ENCODE measurements at regions not wholly inside any gene's neighbourhood (a gene's known extent, or its start where the extent isn't known, plus 50 kb on each side); places are given as distances from the start of the nearest gene placed in this dataset.

DNA sequence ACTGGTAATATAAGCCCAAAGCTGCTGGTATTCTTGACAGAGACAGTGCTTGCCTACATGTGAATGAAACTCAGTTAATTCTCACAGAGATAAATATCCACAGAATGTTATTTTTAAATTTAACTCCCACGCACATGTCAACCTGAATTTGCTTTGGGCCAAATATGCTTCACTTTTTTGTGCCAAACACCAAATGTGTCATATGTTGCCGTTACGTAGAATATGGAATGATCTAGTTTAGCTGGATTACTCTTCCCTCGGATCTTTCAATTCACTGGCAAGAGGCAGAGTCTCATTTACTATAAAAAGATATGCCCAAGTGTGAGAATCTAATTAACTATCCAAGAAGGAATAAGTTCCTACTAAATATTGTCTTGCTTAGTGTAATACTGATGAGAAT is 933.4 kb upstream of the COX7C start (continued):
- TF ChIP-seq, protein P1, sequence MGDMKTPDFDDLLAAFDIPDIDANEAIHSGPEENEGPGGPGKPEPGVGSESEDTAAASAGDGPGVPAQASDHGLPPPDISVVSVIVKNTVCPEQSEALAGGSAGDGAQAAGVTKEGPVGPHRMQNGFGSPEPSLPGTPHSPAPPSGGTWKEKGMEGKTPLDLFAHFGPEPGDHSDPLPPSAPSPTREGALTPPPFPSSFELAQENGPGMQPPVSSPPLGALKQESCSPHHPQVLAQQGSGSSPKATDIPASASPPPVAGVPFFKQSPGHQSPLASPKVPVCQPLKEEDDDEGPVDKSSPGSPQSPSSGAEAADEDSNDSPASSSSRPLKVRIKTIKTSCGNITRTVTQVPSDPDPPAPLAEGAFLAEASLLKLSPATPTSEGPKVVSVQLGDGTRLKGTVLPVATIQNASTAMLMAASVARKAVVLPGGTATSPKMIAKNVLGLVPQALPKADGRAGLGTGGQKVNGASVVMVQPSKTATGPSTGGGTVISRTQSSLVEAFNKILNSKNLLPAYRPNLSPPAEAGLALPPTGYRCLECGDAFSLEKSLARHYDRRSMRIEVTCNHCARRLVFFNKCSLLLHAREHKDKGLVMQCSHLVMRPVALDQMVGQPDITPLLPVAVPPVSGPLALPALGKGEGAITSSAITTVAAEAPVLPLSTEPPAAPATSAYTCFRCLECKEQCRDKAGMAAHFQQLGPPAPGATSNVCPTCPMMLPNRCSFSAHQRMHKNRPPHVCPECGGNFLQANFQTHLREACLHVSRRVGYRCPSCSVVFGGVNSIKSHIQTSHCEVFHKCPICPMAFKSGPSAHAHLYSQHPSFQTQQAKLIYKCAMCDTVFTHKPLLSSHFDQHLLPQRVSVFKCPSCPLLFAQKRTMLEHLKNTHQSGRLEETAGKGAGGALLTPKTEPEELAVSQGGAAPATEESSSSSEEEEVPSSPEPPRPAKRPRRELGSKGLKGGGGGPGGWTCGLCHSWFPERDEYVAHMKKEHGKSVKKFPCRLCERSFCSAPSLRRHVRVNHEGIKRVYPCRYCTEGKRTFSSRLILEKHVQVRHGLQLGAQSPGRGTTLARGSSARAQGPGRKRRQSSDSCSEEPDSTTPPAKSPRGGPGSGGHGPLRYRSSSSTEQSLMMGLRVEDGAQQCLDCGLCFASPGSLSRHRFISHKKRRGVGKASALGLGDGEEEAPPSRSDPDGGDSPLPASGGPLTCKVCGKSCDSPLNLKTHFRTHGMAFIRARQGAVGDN (IDR thresholded peaks at IDR 0.05), result no peak
- TF ChIP-seq, protein P2, sequence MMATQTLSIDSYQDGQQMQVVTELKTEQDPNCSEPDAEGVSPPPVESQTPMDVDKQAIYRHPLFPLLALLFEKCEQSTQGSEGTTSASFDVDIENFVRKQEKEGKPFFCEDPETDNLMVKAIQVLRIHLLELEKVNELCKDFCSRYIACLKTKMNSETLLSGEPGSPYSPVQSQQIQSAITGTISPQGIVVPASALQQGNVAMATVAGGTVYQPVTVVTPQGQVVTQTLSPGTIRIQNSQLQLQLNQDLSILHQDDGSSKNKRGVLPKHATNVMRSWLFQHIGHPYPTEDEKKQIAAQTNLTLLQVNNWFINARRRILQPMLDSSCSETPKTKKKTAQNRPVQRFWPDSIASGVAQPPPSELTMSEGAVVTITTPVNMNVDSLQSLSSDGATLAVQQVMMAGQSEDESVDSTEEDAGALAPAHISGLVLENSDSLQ (IDR thresholded peaks at IDR 0.05), result no peak
- no peak for TF ChIP-seq YY1 (IDR thresholded peaks at IDR 0.05; ENCODE audit: low read depth, low read length)
- TF ChIP-seq CHD1 (IDR thresholded peaks at IDR 0.05; ENCODE audit: low read depth, low read length), result no peak
- no peak for TF ChIP-seq ESRRA (IDR thresholded peaks at IDR 0.05; ENCODE audit: low read length)
- TF ChIP-seq NFYB (IDR thresholded peaks at IDR 0.05; ENCODE audit: insufficient read depth, low read depth, low read length), result no peak

DNA sequence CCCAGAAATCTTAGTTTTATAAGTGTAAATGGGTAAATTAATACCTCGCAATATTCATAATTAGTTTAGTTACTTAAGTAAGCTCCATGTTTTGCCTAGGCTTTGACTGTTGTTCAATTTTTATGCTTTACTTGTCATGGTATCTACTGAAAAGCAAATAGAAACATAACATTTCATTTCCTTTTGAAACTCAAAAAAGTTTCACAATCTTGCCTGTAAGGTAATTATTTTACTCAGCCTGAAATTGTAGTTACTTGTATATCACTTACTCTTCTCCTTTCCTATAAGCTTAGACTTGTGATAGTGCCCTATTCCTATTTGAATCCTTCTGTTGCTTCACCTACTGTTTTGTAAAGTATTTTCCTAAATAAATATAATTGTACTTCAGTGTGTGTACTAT is 914.4 kb upstream of the COX7C start:
- intact Hi-C loops (cut with micrococcal nuclease; ENCODE audit: unreplicated experiment) (no loop called here), in situ Hi-C loops (cut with MboI) (no loop called here)
- Histone ChIP-seq H3K27me3 (replicated peaks in 1 of 2; ENCODE audit: control insufficient read depth in 2 of 2, insufficient read depth in 2 of 2, low read length in 1 of 2) (no peaks in the 10 kb centered on the region), H4K20me1 (ENCODE audit: control insufficient read depth, insufficient read depth) (no peaks in the 10 kb centered on the region), H3K36me3 (ENCODE audit: control insufficient read depth in 2 of 2, insufficient read depth in 2 of 2, low read length in 1 of 2) (no peaks in the 10 kb centered on the region), H3K4me2 (ENCODE audit: control insufficient read depth, insufficient read depth) (no peak overlapping the region), H3K4me1 (ENCODE audit: control insufficient read depth, insufficient read depth, low read length) (no peaks in the 10 kb centered on the region), H3K27ac (ENCODE audit: control insufficient read depth, insufficient read depth) (no peak overlapping the region), H3K9me3 (replicated peaks; ENCODE audit: control insufficient read depth, insufficient read depth, low read length) (no peaks in the 10 kb centered on the region), H3K4me3 (no peak overlapping the region), H2AFZ (ENCODE audit: control insufficient read depth, low read depth, low read length) (no peak overlapping the region), H3K79me2 (ENCODE audit: control insufficient read depth, insufficient read depth, low read length) (no peaks in the 10 kb centered on the region), H3K9ac (ENCODE audit: control insufficient read depth, insufficient read depth, low read length) (no peak overlapping the region)
- WGBS (ENCODE audit: insufficient coverage, insufficient replicate concordance, low lambda C conversion rate, missing lambda C conversion rate), result 4% methylated on average over 1 of the region's 1 CpG
- no TSS peak for BruUV-seq (replicated peaks)
- ChIA-PET POLR2A (no interaction called here), SMC1A (ENCODE audit: uncharacterized antibody, unreplicated experiment) (no interaction called here), RAD21 (ENCODE audit: unreplicated experiment) (no interaction called here), CTCF (no interaction called here)
- TF ChIP-seq, protein P3, sequence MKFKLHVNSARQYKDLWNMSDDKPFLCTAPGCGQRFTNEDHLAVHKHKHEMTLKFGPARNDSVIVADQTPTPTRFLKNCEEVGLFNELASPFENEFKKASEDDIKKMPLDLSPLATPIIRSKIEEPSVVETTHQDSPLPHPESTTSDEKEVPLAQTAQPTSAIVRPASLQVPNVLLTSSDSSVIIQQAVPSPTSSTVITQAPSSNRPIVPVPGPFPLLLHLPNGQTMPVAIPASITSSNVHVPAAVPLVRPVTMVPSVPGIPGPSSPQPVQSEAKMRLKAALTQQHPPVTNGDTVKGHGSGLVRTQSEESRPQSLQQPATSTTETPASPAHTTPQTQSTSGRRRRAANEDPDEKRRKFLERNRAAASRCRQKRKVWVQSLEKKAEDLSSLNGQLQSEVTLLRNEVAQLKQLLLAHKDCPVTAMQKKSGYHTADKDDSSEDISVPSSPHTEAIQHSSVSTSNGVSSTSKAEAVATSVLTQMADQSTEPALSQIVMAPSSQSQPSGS (IDR thresholded peaks at IDR 0.05; ENCODE audit: low read length), result no peak
- no peak for TF ChIP-seq EGR1 (IDR thresholded peaks at IDR 0.05; ENCODE audit: borderline replicate concordance in 1 of 2, low read depth in 2 of 2, low read length in 2 of 2)
- no peak for TF ChIP-seq RBBP5 (conservative IDR thresholded peaks at IDR 0.05)
- no peak for TF ChIP-seq SMAD5 (IDR thresholded peaks at IDR 0.05; ENCODE audit: low read depth)
- TF ChIP-seq CHD1 (IDR thresholded peaks at IDR 0.05; ENCODE audit: low read depth, low read length), result no peak
- TF ChIP-seq, protein P4, sequence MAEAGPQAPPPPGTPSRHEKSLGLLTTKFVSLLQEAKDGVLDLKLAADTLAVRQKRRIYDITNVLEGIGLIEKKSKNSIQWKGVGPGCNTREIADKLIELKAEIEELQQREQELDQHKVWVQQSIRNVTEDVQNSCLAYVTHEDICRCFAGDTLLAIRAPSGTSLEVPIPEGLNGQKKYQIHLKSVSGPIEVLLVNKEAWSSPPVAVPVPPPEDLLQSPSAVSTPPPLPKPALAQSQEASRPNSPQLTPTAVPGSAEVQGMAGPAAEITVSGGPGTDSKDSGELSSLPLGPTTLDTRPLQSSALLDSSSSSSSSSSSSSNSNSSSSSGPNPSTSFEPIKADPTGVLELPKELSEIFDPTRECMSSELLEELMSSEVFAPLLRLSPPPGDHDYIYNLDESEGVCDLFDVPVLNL (IDR thresholded peaks at IDR 0.05; ENCODE audit: low read depth, low read length), result no peak
- TF ChIP-seq, protein P5, sequence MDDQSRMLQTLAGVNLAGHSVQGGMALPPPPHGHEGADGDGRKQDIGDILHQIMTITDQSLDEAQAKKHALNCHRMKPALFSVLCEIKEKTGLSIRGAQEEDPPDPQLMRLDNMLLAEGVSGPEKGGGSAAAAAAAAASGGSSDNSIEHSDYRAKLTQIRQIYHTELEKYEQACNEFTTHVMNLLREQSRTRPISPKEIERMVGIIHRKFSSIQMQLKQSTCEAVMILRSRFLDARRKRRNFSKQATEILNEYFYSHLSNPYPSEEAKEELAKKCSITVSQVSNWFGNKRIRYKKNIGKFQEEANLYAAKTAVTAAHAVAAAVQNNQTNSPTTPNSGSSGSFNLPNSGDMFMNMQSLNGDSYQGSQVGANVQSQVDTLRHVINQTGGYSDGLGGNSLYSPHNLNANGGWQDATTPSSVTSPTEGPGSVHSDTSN (IDR thresholded peaks at IDR 0.05; ENCODE audit: insufficient replicate concordance, low read depth, low read length), result no peak
- TF ChIP-seq ATF7 (IDR thresholded peaks at IDR 0.05; ENCODE audit: low read depth), result no peak
- TF ChIP-seq, protein P6, sequence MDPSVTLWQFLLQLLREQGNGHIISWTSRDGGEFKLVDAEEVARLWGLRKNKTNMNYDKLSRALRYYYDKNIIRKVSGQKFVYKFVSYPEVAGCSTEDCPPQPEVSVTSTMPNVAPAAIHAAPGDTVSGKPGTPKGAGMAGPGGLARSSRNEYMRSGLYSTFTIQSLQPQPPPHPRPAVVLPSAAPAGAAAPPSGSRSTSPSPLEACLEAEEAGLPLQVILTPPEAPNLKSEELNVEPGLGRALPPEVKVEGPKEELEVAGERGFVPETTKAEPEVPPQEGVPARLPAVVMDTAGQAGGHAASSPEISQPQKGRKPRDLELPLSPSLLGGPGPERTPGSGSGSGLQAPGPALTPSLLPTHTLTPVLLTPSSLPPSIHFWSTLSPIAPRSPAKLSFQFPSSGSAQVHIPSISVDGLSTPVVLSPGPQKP (IDR thresholded peaks at IDR 0.05; ENCODE audit: low read depth, low read length), result no peak
- DNase-seq (ENCODE audit: low read depth, low spot score), result no peak
- FAIRE-seq, result no peak
- ATAC-seq, result no peak
